Lower leg skin (tissue), 3 donors: ENCODE measurements at regions not wholly inside any gene's neighbourhood (a gene's known extent, or its start where the extent isn't known, plus 50 kb on each side); places are given as distances from the start of the nearest gene placed in this dataset.

Source experiments
- CTCF ChIP-seq, 3 donors: fragments of 450-650 bp; IDR thresholded peaks; one replicate each; pipeline ENCODE4 v1.5.1; 2016; ENCODE audit warnings: antibody characterized with exemption in 3 of 3, mild to moderate bottlenecking in 3 of 3, moderate library complexity in 2 of 3
- POLR2A ChIP-seq, 2 donors: fragments of 450-650 bp; IDR thresholded peaks; one replicate each; pipeline ENCODE4 v1.6.1; 2016 to 2017; ENCODE audit warnings: antibody characterized with exemption in 2 of 2, mild to moderate bottlenecking in 1 of 2, moderate library complexity in 1 of 2

GRCh38 chr6:114600381-114600780, 257.6 kb upstream of the HS3ST5 start:
- TF ChIP-seq CTCF (IDR thresholded peaks at IDR 0.05) (no peak), POLR2A (IDR thresholded peaks at IDR 0.05) (no peak)
